ENCODE measurements at regions not wholly inside any gene's neighbourhood (a gene's known extent, or its start where the extent isn't known, plus 50 kb on each side); places are given as distances from the start of the nearest gene placed in this dataset.
"Not testable (repeated sequence)": the region's sequence is repeated elsewhere in the genome, so short reads cannot be mapped to it uniquely, and the experiment has no call there.

DNA sequence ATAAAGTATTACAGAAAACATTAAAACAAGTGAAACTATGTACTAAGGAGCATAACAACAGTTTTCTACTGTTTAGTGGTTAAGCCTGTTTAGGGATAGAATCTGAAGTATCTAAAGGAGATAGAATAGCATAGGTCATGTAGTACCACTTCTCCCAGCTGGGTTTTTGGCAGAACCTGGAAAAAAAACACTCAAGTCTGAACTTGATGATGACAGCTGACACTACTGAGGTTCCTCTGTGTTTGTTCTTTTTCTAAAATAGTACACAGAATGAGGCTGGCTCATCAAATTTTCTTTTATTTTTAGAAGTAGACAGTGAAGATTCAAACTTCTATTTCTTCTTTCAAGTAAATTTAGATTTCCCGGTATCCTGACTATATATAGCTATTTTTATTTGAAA, 203.8 kb upstream of the ACO1 start:
- Mint-ChIP-seq H3K27ac (no peak overlapping the region), H3K4me3 (no peak overlapping the region), H3K4me1 (no peaks in the 10 kb centered on the region), H3K36me3 (no peaks in the 10 kb centered on the region), H3K27me3 (peaks cover 0 to 11% (median 5%) of the 10 kb centered on the region in 5 donors), H3K9me3 (peaks cover 0 to 5% (median 0%) of the 10 kb centered on the region in 11 donors)
- Histone ChIP-seq H3K27ac (ENCODE audit: low read depth, low read length) (no peak overlapping the region), H3K4me3 (ENCODE audit: low read length) (no peak overlapping the region), H3K27me3 (ENCODE audit: control insufficient read depth in 2 of 2, insufficient read depth in 2 of 2, low read length in 2 of 2) (no peaks in the 10 kb centered on the region), H3K36me3 (ENCODE audit: control insufficient read depth in 2 of 3, insufficient read depth in 3 of 3, low read length in 3 of 3) (no peaks in the 10 kb centered on the region), H3K4me1 (ENCODE audit: control insufficient read depth in 2 of 2, insufficient read depth in 2 of 2, low read length in 2 of 2) (no peaks in the 10 kb centered on the region), H3K9me3 (ENCODE audit: control insufficient read depth in 2 of 3, low read length in 3 of 3) (no peaks in the 10 kb centered on the region)
- ATAC-seq (no peak), DNase-seq (no peak)
- intact Hi-C loops (cut with micrococcal nuclease): no loop called here
- ChIA-PET POLR2A (no interaction called here), CTCF (no interaction called here)

DNA sequence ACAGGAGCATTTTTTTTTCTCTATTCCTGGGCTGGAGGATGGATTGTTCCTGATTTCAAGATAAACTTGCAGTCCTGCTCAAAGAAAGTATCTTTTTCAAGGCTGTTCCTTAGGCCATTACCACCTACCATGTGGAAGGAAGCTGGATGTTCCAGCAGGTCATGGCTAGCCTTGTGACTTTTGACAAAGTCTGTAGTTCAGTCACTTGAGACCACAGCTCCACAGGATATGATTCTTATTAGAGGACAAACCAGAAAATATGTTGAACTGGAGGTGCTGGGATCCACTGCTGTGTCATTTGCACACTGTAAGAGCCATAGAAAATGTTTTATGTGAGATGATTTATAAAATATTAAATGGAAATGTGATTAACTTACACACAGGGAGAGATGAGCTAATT, 184.2 kb upstream of the ACO1 start:
- intact Hi-C loops (cut with micrococcal nuclease): no loop called here
- H3K27me3 Mint-ChIP-seq: peaks cover 0 to 11% (median 0%) of the 10 kb centered on the region in 5 donors
- ChIA-PET CTCF (no interaction called here), POLR2A (no interaction called here)
- no peaks in the 10 kb centered on the region for H3K4me1 Mint-ChIP-seq
- ATAC-seq (no peak), DNase-seq (no peak)
- no peaks in the 10 kb centered on the region for H3K36me3 ChIP-seq (ENCODE audit: control insufficient read depth in 2 of 3, insufficient read depth in 3 of 3, low read length in 3 of 3)
- peaks cover 0 to 5% (median 0%) of the 10 kb centered on the region in 11 donors for H3K9me3 Mint-ChIP-seq
- H3K27ac ChIP-seq (ENCODE audit: low read depth, low read length): no peak overlapping the region
- no peaks in the 10 kb centered on the region for H3K27me3 ChIP-seq (ENCODE audit: control insufficient read depth in 2 of 2, insufficient read depth in 2 of 2, low read length in 2 of 2)
- no peak overlapping the region for H3K4me3 Mint-ChIP-seq
- H3K9me3 ChIP-seq (ENCODE audit: control insufficient read depth in 2 of 3, low read length in 3 of 3): no peaks in the 10 kb centered on the region
- no peak overlapping the region for H3K4me3 ChIP-seq (ENCODE audit: low read length)
- H3K27ac Mint-ChIP-seq: no peak overlapping the region
- H3K36me3 Mint-ChIP-seq: no peaks in the 10 kb centered on the region
- no peaks in the 10 kb centered on the region for H3K4me1 ChIP-seq (ENCODE audit: control insufficient read depth in 2 of 2, insufficient read depth in 2 of 2, low read length in 2 of 2)

DNA sequence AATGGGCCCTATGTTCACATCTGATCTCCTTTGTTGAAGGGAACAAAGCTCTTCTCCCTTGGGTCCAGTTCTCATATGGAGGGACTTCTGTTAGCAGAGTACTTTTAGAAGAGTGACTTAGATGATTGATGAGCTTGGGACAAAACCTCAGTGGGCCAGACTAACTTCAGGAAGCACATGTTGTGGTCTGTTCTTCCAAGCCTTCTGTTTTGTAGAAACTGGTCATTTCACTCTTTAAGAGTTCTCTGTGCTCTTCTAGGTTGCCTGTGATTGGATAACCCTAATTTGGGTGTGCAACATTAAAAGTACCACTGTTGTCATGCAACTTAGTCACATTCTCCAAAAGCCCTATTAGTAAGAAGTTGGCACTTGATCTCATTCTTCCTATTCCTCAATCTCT, 183.5 kb upstream of the ACO1 start:
- Mint-ChIP-seq H3K36me3 (no peaks in the 10 kb centered on the region), H3K27ac (no peak overlapping the region), H3K4me3 (no peak overlapping the region), H3K4me1 (no peaks in the 10 kb centered on the region), H3K27me3 (peaks cover 0 to 14% (median 0%) of the 10 kb centered on the region in 5 donors), H3K9me3 (peaks cover 0 to 4% (median 0%) of the 10 kb centered on the region in 11 donors)
- POLR2A ChIA-PET: no interaction called here
- Histone ChIP-seq H3K27ac (ENCODE audit: low read depth, low read length) (no peak overlapping the region), H3K4me3 (ENCODE audit: low read length) (no peak overlapping the region), H3K4me1 (ENCODE audit: control insufficient read depth in 2 of 2, insufficient read depth in 2 of 2, low read length in 2 of 2) (no peaks in the 10 kb centered on the region), H3K36me3 (ENCODE audit: control insufficient read depth in 2 of 3, insufficient read depth in 3 of 3, low read length in 3 of 3) (no peaks in the 10 kb centered on the region), H3K27me3 (ENCODE audit: control insufficient read depth in 2 of 2, insufficient read depth in 2 of 2, low read length in 2 of 2) (no peaks in the 10 kb centered on the region), H3K9me3 (ENCODE audit: control insufficient read depth in 2 of 3, low read length in 3 of 3) (no peaks in the 10 kb centered on the region)
- ATAC-seq (no peak), DNase-seq (no peak)
- intact Hi-C loops (cut with micrococcal nuclease): no loop called here
- CTCF ChIA-PET: no interaction called here

DNA sequence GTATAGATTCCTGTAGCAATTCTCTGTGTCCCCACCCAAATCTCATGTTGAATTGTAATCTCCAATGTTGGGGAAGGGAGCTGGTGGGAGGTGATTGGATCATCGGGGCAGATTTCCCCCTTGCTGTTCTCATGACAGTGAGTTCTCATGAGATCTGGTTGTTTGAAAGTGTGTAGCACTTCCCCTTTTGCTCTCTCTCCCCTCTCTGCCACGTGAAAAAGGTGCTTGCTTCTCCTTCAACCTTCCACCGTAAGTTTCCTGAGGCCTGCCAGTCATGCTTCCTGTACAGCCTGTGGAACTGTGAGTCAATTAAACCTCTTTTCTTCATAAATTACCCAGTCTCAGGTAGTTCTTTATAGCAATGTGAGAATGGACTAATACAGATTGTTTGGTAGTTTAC, 175.3 kb upstream of the ACO1 start:
- CTCF ChIA-PET; ATAC-seq; DNase-seq; H3K9me3 ChIP-seq (ENCODE audit: control insufficient read depth in 2 of 3, low read length in 3 of 3); H3K36me3 Mint-ChIP-seq; H3K27me3 ChIP-seq (ENCODE audit: control insufficient read depth in 2 of 2, insufficient read depth in 2 of 2, low read length in 2 of 2); H3K4me3 ChIP-seq (ENCODE audit: low read length); H3K36me3 ChIP-seq (ENCODE audit: control insufficient read depth in 2 of 3, insufficient read depth in 3 of 3, low read length in 3 of 3); POLR2A ChIA-PET; H3K27ac ChIP-seq (ENCODE audit: low read depth, low read length); H3K9me3 Mint-ChIP-seq; H3K4me3 Mint-ChIP-seq; intact Hi-C loops (cut with micrococcal nuclease); H3K27me3 Mint-ChIP-seq; H3K4me1 ChIP-seq (ENCODE audit: control insufficient read depth in 2 of 2, insufficient read depth in 2 of 2, low read length in 2 of 2); H3K4me1 Mint-ChIP-seq; H3K27ac Mint-ChIP-seq: not testable (repeated sequence)

DNA sequence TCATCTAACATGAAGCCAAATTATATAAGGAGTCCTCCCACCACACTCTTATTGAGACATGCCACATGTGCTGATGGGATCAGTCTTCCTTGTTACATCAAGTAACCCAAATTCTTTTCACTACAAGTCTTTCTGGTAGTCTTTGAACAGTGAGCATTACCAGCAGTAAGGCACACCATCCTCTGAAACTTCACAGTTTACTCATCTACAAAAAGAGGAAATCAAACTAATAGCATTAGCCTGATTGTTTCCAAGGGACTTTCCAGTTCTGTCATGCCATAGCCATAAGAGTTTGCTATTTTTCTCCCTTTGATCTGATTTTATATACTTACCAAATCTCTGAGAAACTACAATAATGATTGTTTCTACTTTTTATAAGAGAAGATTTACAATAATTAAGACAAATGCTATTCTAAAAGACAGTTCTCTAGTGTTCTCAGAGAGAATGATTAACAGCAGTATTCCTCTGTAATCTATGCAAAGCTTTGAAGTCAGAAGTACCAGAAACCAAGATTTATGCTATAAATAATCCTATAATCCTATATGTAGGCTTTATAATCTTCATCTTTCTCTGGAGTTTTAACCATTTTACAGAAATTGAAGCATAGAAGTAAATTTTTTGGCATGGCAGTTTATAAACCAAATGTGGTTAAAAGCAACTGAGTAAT, 166.2 kb upstream of the ACO1 start:
- Mint-ChIP-seq H3K36me3 (no peaks in the 10 kb centered on the region), H3K4me1 (no peaks in the 10 kb centered on the region), H3K4me3 (no peak overlapping the region), H3K9me3 (peaks cover 0 to 8% (median 0%) of the 10 kb centered on the region in 11 donors), H3K27ac (no peak overlapping the region), H3K27me3 (peaks cover 0 to 10% (median 6%) of the 10 kb centered on the region in 5 donors)
- Histone ChIP-seq H3K36me3 (ENCODE audit: control insufficient read depth in 2 of 3, insufficient read depth in 3 of 3, low read length in 3 of 3) (no peaks in the 10 kb centered on the region), H3K9me3 (ENCODE audit: control insufficient read depth in 2 of 3, low read length in 3 of 3) (no peaks in the 10 kb centered on the region), H3K4me3 (ENCODE audit: low read length) (no peak overlapping the region), H3K27ac (ENCODE audit: low read depth, low read length) (no peak overlapping the region), H3K4me1 (ENCODE audit: control insufficient read depth in 2 of 2, insufficient read depth in 2 of 2, low read length in 2 of 2) (no peaks in the 10 kb centered on the region), H3K27me3 (ENCODE audit: control insufficient read depth in 2 of 2, insufficient read depth in 2 of 2, low read length in 2 of 2) (no peaks in the 10 kb centered on the region)
- intact Hi-C loops (cut with micrococcal nuclease): no loop called here
- ChIA-PET CTCF (no interaction called here), POLR2A (no interaction called here)
- ATAC-seq (no peak), DNase-seq (no peak)

DNA sequence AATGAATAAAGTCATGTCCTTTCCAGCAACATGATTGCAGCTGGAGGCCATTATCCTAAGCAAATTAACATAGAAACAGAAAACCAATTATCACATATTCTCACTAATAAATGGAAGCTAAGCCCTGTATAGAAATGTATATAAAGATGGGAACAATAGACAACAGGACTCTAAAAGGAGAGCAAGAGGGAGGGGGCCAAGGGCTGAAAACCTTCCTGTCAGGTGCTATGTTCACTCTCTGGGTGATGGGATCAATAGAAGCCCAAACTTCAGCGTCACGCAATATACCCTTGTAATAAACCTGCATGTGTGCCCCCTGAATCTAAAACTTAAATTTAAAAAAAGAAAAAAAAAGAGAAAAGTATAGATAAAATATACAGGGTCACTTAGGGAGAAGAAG, 163.7 kb upstream of the ACO1 start:
- H3K27me3 Mint-ChIP-seq: peaks cover 0 to 10% (median 6%) of the 10 kb centered on the region in 5 donors
- H3K27ac ChIP-seq (ENCODE audit: low read depth, low read length): no peak overlapping the region
- ChIA-PET CTCF (no interaction called here), POLR2A (no interaction called here)
- no peaks in the 10 kb centered on the region for H3K4me1 Mint-ChIP-seq
- DNase-seq: no peak
- H3K27me3 ChIP-seq (ENCODE audit: control insufficient read depth in 2 of 2, insufficient read depth in 2 of 2, low read length in 2 of 2): no peaks in the 10 kb centered on the region
- H3K4me1 ChIP-seq (ENCODE audit: control insufficient read depth in 2 of 2, insufficient read depth in 2 of 2, low read length in 2 of 2): no peaks in the 10 kb centered on the region
- no peak overlapping the region for H3K4me3 Mint-ChIP-seq
- no peaks in the 10 kb centered on the region for H3K36me3 ChIP-seq (ENCODE audit: control insufficient read depth in 2 of 3, insufficient read depth in 3 of 3, low read length in 3 of 3)
- no peak overlapping the region for H3K4me3 ChIP-seq (ENCODE audit: low read length)
- peaks cover 0 to 5% (median 0%) of the 10 kb centered on the region in 11 donors for H3K9me3 Mint-ChIP-seq
- intact Hi-C loops (cut with micrococcal nuclease): no loop called here
- no peaks in the 10 kb centered on the region for H3K36me3 Mint-ChIP-seq
- no peak overlapping the region for H3K27ac Mint-ChIP-seq
- ATAC-seq: no peak
- no peaks in the 10 kb centered on the region for H3K9me3 ChIP-seq (ENCODE audit: control insufficient read depth in 2 of 3, low read length in 3 of 3)

DNA sequence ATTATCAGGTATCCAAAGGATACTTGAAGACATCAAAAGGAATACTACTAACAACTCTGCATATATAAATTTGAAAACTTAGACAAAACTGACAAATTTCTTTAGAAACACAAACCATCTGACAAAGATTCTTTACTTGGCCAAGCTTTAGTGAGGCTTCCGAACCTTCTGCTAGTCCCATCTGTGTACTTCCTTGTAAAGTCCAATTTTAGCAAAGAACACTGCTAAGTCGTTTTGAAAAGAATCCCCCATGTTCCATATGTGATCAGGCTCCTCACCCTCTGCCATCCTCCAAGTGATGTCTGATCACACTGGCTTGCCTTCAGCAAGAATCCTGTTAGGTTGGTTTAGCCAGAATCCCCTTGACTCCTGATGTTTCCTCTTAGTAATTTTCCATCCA, 150.0 kb upstream of the ACO1 start:
- H3K27me3 Mint-ChIP-seq: peaks cover 0 to 16% (median 14%) of the 10 kb centered on the region in 5 donors
- intact Hi-C loops (cut with micrococcal nuclease): no loop called here
- H3K9me3 Mint-ChIP-seq: peaks cover 0 to 6% (median 0%) of the 10 kb centered on the region in 11 donors
- Histone ChIP-seq H3K36me3 (ENCODE audit: control insufficient read depth in 2 of 3, insufficient read depth in 3 of 3, low read length in 3 of 3) (no peaks in the 10 kb centered on the region), H3K27ac (ENCODE audit: low read depth, low read length) (no peak overlapping the region), H3K9me3 (ENCODE audit: control insufficient read depth in 2 of 3, low read length in 3 of 3) (no peaks in the 10 kb centered on the region), H3K4me3 (ENCODE audit: low read length) (no peak overlapping the region), H3K27me3 (ENCODE audit: control insufficient read depth in 2 of 2, insufficient read depth in 2 of 2, low read length in 2 of 2) (no peaks in the 10 kb centered on the region), H3K4me1 (ENCODE audit: control insufficient read depth in 2 of 2, insufficient read depth in 2 of 2, low read length in 2 of 2) (no peaks in the 10 kb centered on the region)
- peaks cover 0 to 4% (median 0%) of the 10 kb centered on the region in 7 donors for H3K4me1 Mint-ChIP-seq
- DNase-seq (no peak), ATAC-seq (no peak)
- H3K27ac Mint-ChIP-seq: no peak overlapping the region
- H3K4me3 Mint-ChIP-seq: no peak overlapping the region
- ChIA-PET POLR2A (no interaction called here), CTCF (no interaction called here)
- no peaks in the 10 kb centered on the region for H3K36me3 Mint-ChIP-seq
